GM19238 (cell line): ENCODE measurements at regions not wholly inside any gene's neighbourhood (a gene's known extent, or its start where the extent isn't known, plus 50 kb on each side); places are given as distances from the start of the nearest gene placed in this dataset.

Experiments
- DNase-seq: peaks from one replicate; pipeline ENCODE4 v3.0.0; 2011; ENCODE audit warnings: low spot score; ENCODE audit not compliant: insufficient read length

GRCh38 chr4:114177628-114178027 is 198.2 kb upstream of the ARSJ start:
- no peak for DNase-seq

GRCh38 chr4:114178392-114178791 is 198.9 kb upstream of the ARSJ start:
- DNase-seq: no peak

- DNase-seq: no peak
Measured at GRCh38 chr4:114180481-114180880, 201.0 kb upstream of the ARSJ start.

- no peak for DNase-seq
Measured at GRCh38 chr4:114184901-114185300, 205.5 kb upstream of the ARSJ start.

GRCh38 chr4:114187592-114187991 is 208.1 kb upstream of the ARSJ start:
- DNase-seq: no peak

GRCh38 chr4:114191496-114191895 is 212.0 kb upstream of the ARSJ start:
- no peak for DNase-seq

GRCh38 chr4:114192854-114193253 is 213.4 kb upstream of the ARSJ start:
- no peak for DNase-seq

GRCh38 chr4:114193624-114194399 is 214.4 kb upstream of the ARSJ start:
- DNase-seq: no peak

GRCh38 chr4:114196606-114197005 is 217.2 kb upstream of the ARSJ start:
- no peak for DNase-seq

- DNase-seq: no peak
Measured at GRCh38 chr4:114200026-114200425, 220.6 kb upstream of the ARSJ start.

- DNase-seq: no peak
Measured at GRCh38 chr4:114205261-114205660, 225.8 kb upstream of the ARSJ start.

- no peak for DNase-seq
Measured at GRCh38 chr4:114208574-114209151, 229.2 kb upstream of the ARSJ start.

- no peak for DNase-seq
Measured at GRCh38 chr4:114209584-114209983, 230.1 kb upstream of the ARSJ start.

- no peak for DNase-seq
Measured at GRCh38 chr4:114211556-114211955, 232.1 kb upstream of the ARSJ start.

GRCh38 chr4:114217150-114217817 is 237.8 kb upstream of the ARSJ start:
- DNase-seq: no peak

- no peak for DNase-seq
Measured at GRCh38 chr4:114223580-114223979, 244.1 kb upstream of the ARSJ start.

- no peak for DNase-seq
Measured at GRCh38 chr4:114225436-114225835, 246.0 kb upstream of the ARSJ start.

- DNase-seq: no peak
Measured at GRCh38 chr4:114226179-114226578, 246.7 kb upstream of the ARSJ start.

- DNase-seq: no peak
Measured at GRCh38 chr4:114226968-114227760, 247.7 kb upstream of the ARSJ start.

- DNase-seq: no peak
Measured at GRCh38 chr4:114229706-114230105, 250.3 kb upstream of the ARSJ start.

- no peak for DNase-seq
Measured at GRCh38 chr4:114236171-114236769, 256.8 kb upstream of the ARSJ start.
